ENCODE measurements at regions not wholly inside any gene's neighbourhood (a gene's known extent, or its start where the extent isn't known, plus 50 kb on each side); places are given as distances from the start of the nearest gene placed in this dataset.
A peak's percentile ranks its signal among the peaks of the same experiment; 100 is the strongest.

- Histone ChIP-seq H3K27ac (no peak overlapping the region), H3K4me3 (no peak overlapping the region)
- peak; percentile 60 for DNase-seq (ENCODE audit: low spot score)
- TF ChIP-seq CTCF (IDR thresholded peaks at IDR 0.05) = no peak
Observed at GRCh38 chr2:128501700-128502099, 183.0 kb upstream of the HS6ST1 start.

GRCh38 chr2:128502200-128502599, 183.5 kb upstream of the HS6ST1 start:
- Histone ChIP-seq H3K27ac (no peak overlapping the region), H3K4me3 (no peak overlapping the region)
- no peak for TF ChIP-seq CTCF (IDR thresholded peaks at IDR 0.05)
- no peak for DNase-seq (ENCODE audit: low spot score)

GRCh38 chr2:128502638-128503246, 184.1 kb upstream of the HS6ST1 start:
- peak; percentile 63 for DNase-seq (ENCODE audit: low spot score)
- no peak for TF ChIP-seq CTCF (IDR thresholded peaks at IDR 0.05)

GRCh38 chr2:128503399-128504245, 185.0 kb upstream of the HS6ST1 start:
- TF ChIP-seq CTCF (IDR thresholded peaks at IDR 0.05) = no peak
- peak; percentile 64 for DNase-seq (ENCODE audit: low spot score)
- Histone ChIP-seq H3K4me3 (no peak overlapping the region), H3K27ac (peak overlapping the region in 1 of 2 donors; percentile 17)

More at GRCh38 chr2:128502638-128503246, 184.1 kb upstream of the HS6ST1 start:
- Histone ChIP-seq H3K27ac (no peak overlapping the region), H3K4me3 (no peak overlapping the region)

GRCh38 chr2:128504246-128505149, 185.8 kb upstream of the HS6ST1 start:
- Histone ChIP-seq H3K27ac (peak overlapping the region in 1 of 2 donors; percentile 17), H3K4me3 (no peak overlapping the region)
- TF ChIP-seq CTCF (IDR thresholded peaks at IDR 0.05) = no peak
- DNase-seq (ENCODE audit: low spot score) = peak; percentile 59

GRCh38 chr2:128505150-128505490, 186.5 kb upstream of the HS6ST1 start:
- Histone ChIP-seq H3K4me3 (no peak overlapping the region), H3K27ac (no peak overlapping the region)
- DNase-seq (ENCODE audit: low spot score) = peak; percentile 35
- TF ChIP-seq CTCF (IDR thresholded peaks at IDR 0.05) = no peak

All from coronary artery (tissue), 2 donors.